Body of pancreas (tissue), 4 donors: ENCODE measurements at regions not wholly inside any gene's neighbourhood (a gene's known extent, or its start where the extent isn't known, plus 50 kb on each side); places are given as distances from the start of the nearest gene placed in this dataset.
"Not testable (repeated sequence)": the region's sequence is repeated elsewhere in the genome, so short reads cannot be mapped to it uniquely, and the experiment has no call there.

Source experiments
- ATAC-seq: fragments of 150-250 bp; one replicate; pipeline ENCODE4 v1.9.1; 2016
- DNase-seq, 4 donors: peaks; one replicate each; pipeline ENCODE4 v3.0.0-alpha.2; 2019
- H3K27ac ChIP-seq, 4 donors: fragments of 200-600 bp; sonication (generic); 1 replicate in 3 of 4; 2 replicates in 1 of 4; pipeline versions ENCODE4 v1.5.1 to v1.6.1; 2016 to 2019; ENCODE audit warnings: mild to moderate bottlenecking in 1 of 4, mixed read lengths in 1 of 4, moderate library complexity in 1 of 4
- H3K27me3 ChIP-seq, 2 donors: fragments of 200-600 bp; sonication (generic); one replicate each; pipeline ENCODE4 v1.6.0; 2016; ENCODE audit warnings: mild to moderate bottlenecking in 1 of 2
- H3K36me3 ChIP-seq, 2 donors: fragments of 200-600 bp; sonication (generic); replicated peaks in 1 of 2; 2 replicates each; pipeline ENCODE4 v1.5.1; 2016; ENCODE audit warnings: low read depth in 2 of 2; ENCODE audit not compliant: insufficient read depth in 1 of 2
- H3K4me1 ChIP-seq: fragments of 200-600 bp; sonication (generic); one replicate; pipeline ENCODE4 v1.6.0; 2016
- H3K4me3 ChIP-seq, 2 donors: fragments of 200-600 bp; sonication (generic); 1 replicate in 1 of 2; 2 replicates in 1 of 2; pipeline ENCODE4 v1.5.1; 2016 to 2019
- H3K9me3 ChIP-seq, 3 donors: fragments of 200-600 bp; sonication (generic); 1 replicate in 2 of 3; 2 replicates in 1 of 3; pipeline ENCODE4 v1.5.1; 2016
- CTCF ChIP-seq, 7 experiments: fragments of 450-650 bp in 4 of 7; fragments of 200-600 bp in 3 of 7; sonication (generic) in 3 of 7; IDR thresholded peaks; one replicate each; pipeline ENCODE4 v1.5.1; 2016 to 2019; ENCODE audit warnings: antibody characterized with exemption in 7 of 7
- POLR2A ChIP-seq, 3 donors: fragments of 450-650 bp; IDR thresholded peaks; one replicate each; pipeline ENCODE4 v1.6.1; 2016; ENCODE audit warnings: antibody characterized with exemption in 3 of 3, mild to moderate bottlenecking in 2 of 3
- WGBS, 2 donors: methylation state at CpG; one replicate each; pipeline ENCODE4 v1.1.5; 2017; 5-methylcytosine and 5-hydroxymethylcytosine counted together
- intact Hi-C: fragments of 100-400 bp; cut with DNase I; formaldehyde crosslinking; loops from one replicate; pipeline ENCODE4 v1.15.1; 2023

GRCh38 chr7:32214913-32215312, 144.7 kb upstream of the PDE1C start:
- Histone ChIP-seq H3K27ac (no peak overlapping the region), H3K36me3 (no peaks in the 10 kb centered on the region), H3K9me3 (no peaks in the 10 kb centered on the region), H3K4me1 (no peaks in the 10 kb centered on the region), H3K27me3 (no peaks in the 10 kb centered on the region), H3K4me3 (no peak overlapping the region)
- intact Hi-C loops = loop anchor here (10.0 kb wide), 1 partner anchor 260 kb away; no protein-coding TSS in a partner anchor
- TF ChIP-seq CTCF (IDR thresholded peaks at IDR 0.05) (no peak), POLR2A (IDR thresholded peaks at IDR 0.05) (no peak)
- ATAC-seq = no peak
- no peak for DNase-seq
- 85 to 100% methylated on average over 1 to 4 of the region's 4 CpGs for WGBS, 2 donors

- Histone ChIP-seq H3K4me3 (no peak overlapping the region), H3K9me3 (no peaks in the 10 kb centered on the region), H3K27me3 (no peaks in the 10 kb centered on the region), H3K36me3 (no peaks in the 10 kb centered on the region), H3K4me1 (no peaks in the 10 kb centered on the region), H3K27ac (no peak overlapping the region)
- DNase-seq (no peak), ATAC-seq (no peak)
- TF ChIP-seq POLR2A (IDR thresholded peaks at IDR 0.05) (no peak), CTCF (IDR thresholded peaks at IDR 0.05) (no peak)
- 73 to 75% methylated on average over 7 of the region's 7 CpGs for WGBS, 2 donors
- intact Hi-C loops = loop anchor here (10.0 kb wide), 1 partner anchor 262 kb away; no protein-coding TSS in a partner anchor
These were observed 142.1 kb upstream of the PDE1C start for GRCh38 chr7:32212321-32212720.

GRCh38 chr7:32206987-32207386, 136.8 kb upstream of the PDE1C start:
- Histone ChIP-seq H3K27me3 (no peaks in the 10 kb centered on the region), H3K9me3 (no peaks in the 10 kb centered on the region), H3K27ac (no peak overlapping the region), H3K4me1 (no peaks in the 10 kb centered on the region), H3K36me3 (no peaks in the 10 kb centered on the region), H3K4me3 (no peak overlapping the region)
- DNase-seq (peak in 2 of 4 donors; percentile 13 to 30), ATAC-seq (peak; percentile 46)
- peak in 3 of 7 experiments; percentile 8 to 27 (median 25) for TF ChIP-seq CTCF (IDR thresholded peaks at IDR 0.05)
- TF ChIP-seq POLR2A (IDR thresholded peaks at IDR 0.05) = no peak
- intact Hi-C loops = loop anchor here (10.0 kb wide), 1 partner anchor 158 kb away; no protein-coding TSS in a partner anchor
- WGBS, 2 donors = 6 to 10% methylated on average over 6 to 8 of the region's 8 CpGs

GRCh38 chr7:32206488-32206887, 136.3 kb upstream of the PDE1C start:
- ATAC-seq = no peak
- Histone ChIP-seq H3K4me3 (no peak overlapping the region), H3K36me3 (no peaks in the 10 kb centered on the region), H3K27me3 (no peaks in the 10 kb centered on the region), H3K27ac (no peak overlapping the region), H3K9me3 (no peaks in the 10 kb centered on the region), H3K4me1 (no peaks in the 10 kb centered on the region)
- intact Hi-C loops = loop anchor here (10.0 kb wide), 1 partner anchor 158 kb away; no protein-coding TSS in a partner anchor
- TF ChIP-seq CTCF (IDR thresholded peaks at IDR 0.05) (no peak), POLR2A (IDR thresholded peaks at IDR 0.05) (no peak)
- WGBS, 2 donors = 73 to 80% methylated on average over 3 to 6 of the region's 6 CpGs
- no peak for DNase-seq

- not testable (repeated sequence) for DNase-seq, H3K4me3 ChIP-seq, H3K9me3 ChIP-seq, H3K36me3 ChIP-seq, H3K27me3 ChIP-seq, H3K4me1 ChIP-seq, ATAC-seq, H3K27ac ChIP-seq
- WGBS, 2 donors = 52 to 66% methylated on average over 4 of the region's 4 CpGs
- intact Hi-C loops = loop anchor here (10.0 kb wide), 1 partner anchor 159 kb away; no protein-coding TSS in a partner anchor
These were observed 135.2 kb upstream of the PDE1C start for GRCh38 chr7:32205298-32205824.
